ENCODE measurements at regions not wholly inside any gene's neighbourhood (a gene's known extent, or its start where the extent isn't known, plus 50 kb on each side); places are given as distances from the start of the nearest gene placed in this dataset.

DNA sequence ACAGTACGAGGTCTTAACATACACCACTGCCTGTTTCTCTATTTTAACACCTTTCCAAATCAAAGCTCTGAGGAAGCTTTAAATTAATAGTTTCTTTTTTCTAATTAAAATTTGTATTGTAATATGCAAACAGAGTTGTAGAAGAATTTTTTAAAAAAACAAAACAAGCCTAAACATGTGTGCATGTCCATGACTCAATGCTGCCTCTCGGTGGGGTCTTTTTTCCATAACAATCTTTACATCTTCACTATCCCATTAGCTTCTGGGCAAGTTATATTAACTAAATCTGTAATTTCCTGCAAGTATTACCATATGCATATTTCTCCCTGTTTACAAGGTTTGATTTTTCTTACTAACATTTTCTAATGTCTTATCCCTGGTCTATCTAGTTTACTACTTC lies 143.9 kb upstream of the NAV3 start:
- no peak for ATAC-seq (ENCODE audit: insufficient read depth, low read depth)
- Histone ChIP-seq H2AFZ (ENCODE audit: low read depth, low read length) (no peak overlapping the region), H3K27ac (ENCODE audit: low read length) (no peak overlapping the region), H3K9me3 (ENCODE audit: insufficient read depth, low read length, severe bottlenecking) (no peaks in the 10 kb centered on the region), H3K4me2 (ENCODE audit: insufficient read depth, low read length) (no peak overlapping the region), H3K36me3 (ENCODE audit: insufficient read depth, low read length) (no peaks in the 10 kb centered on the region), H3K27me3 (ENCODE audit: insufficient read depth, low read length, poor library complexity) (no peaks in the 10 kb centered on the region), H3K4me1 (ENCODE audit: insufficient read depth, low read length) (no peaks in the 10 kb centered on the region), H3K9ac (ENCODE audit: low read depth, low read length) (no peak overlapping the region), H3K79me2 (ENCODE audit: insufficient read depth, low read length) (no peaks in the 10 kb centered on the region), H4K20me1 (ENCODE audit: insufficient read depth, low read length) (no peaks in the 10 kb centered on the region), H3K4me3 (ENCODE audit: low read depth in 1 of 2, low read length in 2 of 2) (no peak overlapping the region)
- no peak for TF ChIP-seq EZH2 (IDR thresholded peaks at IDR 0.05; ENCODE audit: borderline replicate concordance, low read depth, low read length, severe bottlenecking)
- TF ChIP-seq, protein P1, sequence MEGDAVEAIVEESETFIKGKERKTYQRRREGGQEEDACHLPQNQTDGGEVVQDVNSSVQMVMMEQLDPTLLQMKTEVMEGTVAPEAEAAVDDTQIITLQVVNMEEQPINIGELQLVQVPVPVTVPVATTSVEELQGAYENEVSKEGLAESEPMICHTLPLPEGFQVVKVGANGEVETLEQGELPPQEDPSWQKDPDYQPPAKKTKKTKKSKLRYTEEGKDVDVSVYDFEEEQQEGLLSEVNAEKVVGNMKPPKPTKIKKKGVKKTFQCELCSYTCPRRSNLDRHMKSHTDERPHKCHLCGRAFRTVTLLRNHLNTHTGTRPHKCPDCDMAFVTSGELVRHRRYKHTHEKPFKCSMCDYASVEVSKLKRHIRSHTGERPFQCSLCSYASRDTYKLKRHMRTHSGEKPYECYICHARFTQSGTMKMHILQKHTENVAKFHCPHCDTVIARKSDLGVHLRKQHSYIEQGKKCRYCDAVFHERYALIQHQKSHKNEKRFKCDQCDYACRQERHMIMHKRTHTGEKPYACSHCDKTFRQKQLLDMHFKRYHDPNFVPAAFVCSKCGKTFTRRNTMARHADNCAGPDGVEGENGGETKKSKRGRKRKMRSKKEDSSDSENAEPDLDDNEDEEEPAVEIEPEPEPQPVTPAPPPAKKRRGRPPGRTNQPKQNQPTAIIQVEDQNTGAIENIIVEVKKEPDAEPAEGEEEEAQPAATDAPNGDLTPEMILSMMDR (IDR thresholded peaks at IDR 0.05; ENCODE audit: borderline replicate concordance, extremely low read depth, low read length, poor library complexity, severe bottlenecking) = no peak
- DNase-seq = no peak

DNA sequence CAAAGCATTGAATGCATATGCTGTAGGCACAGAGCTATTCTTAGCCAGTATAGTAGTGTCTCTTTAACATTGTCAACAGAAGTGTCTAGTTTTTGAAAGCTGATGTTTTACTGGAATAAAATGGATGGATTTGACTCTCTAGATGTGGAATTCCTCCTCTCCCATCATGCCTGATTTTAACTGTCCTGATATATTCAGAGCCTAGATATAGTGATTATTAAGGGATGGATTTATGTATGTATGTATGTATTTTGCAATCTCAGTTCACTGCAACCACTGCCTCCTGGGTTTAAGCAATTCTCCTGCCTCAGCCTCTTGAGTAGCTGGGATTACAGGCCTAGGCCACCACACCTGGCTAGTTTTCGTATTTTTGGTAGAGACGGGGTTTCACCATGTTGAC lies 144.8 kb upstream of the NAV3 start:
- H3K36me3 ChIP-seq (ENCODE audit: insufficient read depth, low read length) = no peaks in the 10 kb centered on the region
- ATAC-seq (ENCODE audit: insufficient read depth, low read depth) = no peak
- H2AFZ ChIP-seq (ENCODE audit: low read depth, low read length) = no peak overlapping the region
- H3K4me1 ChIP-seq (ENCODE audit: insufficient read depth, low read length) = no peaks in the 10 kb centered on the region
- H3K4me3 ChIP-seq (ENCODE audit: low read depth in 1 of 2, low read length in 2 of 2) = no peak overlapping the region
- no peaks in the 10 kb centered on the region for H3K79me2 ChIP-seq (ENCODE audit: insufficient read depth, low read length)
- TF ChIP-seq, protein P1 (IDR thresholded peaks at IDR 0.05; ENCODE audit: borderline replicate concordance, extremely low read depth, low read length, poor library complexity, severe bottlenecking) = no peak
- TF ChIP-seq EZH2 (IDR thresholded peaks at IDR 0.05; ENCODE audit: borderline replicate concordance, low read depth, low read length, severe bottlenecking) = no peak
- no peak overlapping the region for H3K4me2 ChIP-seq (ENCODE audit: insufficient read depth, low read length)
- no peak overlapping the region for H3K27ac ChIP-seq (ENCODE audit: low read length)
- H4K20me1 ChIP-seq (ENCODE audit: insufficient read depth, low read length) = no peaks in the 10 kb centered on the region
- no peak for DNase-seq
- no peaks in the 10 kb centered on the region for H3K27me3 ChIP-seq (ENCODE audit: insufficient read depth, low read length, poor library complexity)
- H3K9me3 ChIP-seq (ENCODE audit: insufficient read depth, low read length, severe bottlenecking) = no peaks in the 10 kb centered on the region
- no peak overlapping the region for H3K9ac ChIP-seq (ENCODE audit: low read depth, low read length)

DNA sequence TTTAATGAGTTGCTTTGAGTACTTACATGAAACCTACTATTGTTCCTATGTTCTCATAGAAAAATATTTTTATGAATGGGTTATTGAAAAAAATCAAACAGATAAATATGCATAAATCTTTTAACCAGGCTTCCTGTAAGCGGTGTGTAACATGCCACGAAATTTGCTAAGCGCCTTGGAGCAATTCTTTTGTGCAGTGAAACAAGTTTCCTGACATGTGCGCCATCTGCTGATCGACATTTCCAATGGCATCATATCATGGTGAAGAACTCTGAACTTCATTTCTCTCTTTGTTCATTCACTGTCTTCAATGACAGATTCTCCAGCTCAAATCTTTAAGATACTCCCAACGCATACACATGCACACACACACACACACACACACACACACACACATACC lies 145.6 kb upstream of the NAV3 start:
- H4K20me1 ChIP-seq (ENCODE audit: insufficient read depth, low read length) = no peaks in the 10 kb centered on the region
- H3K36me3 ChIP-seq (ENCODE audit: insufficient read depth, low read length) = no peaks in the 10 kb centered on the region
- DNase-seq (peak; percentile 27), ATAC-seq (ENCODE audit: insufficient read depth, low read depth) (peak; percentile 58; the same call in 1 of the 3 replicates)
- H3K27ac ChIP-seq (ENCODE audit: low read length) = no peak overlapping the region
- no peak overlapping the region for H3K4me3 ChIP-seq (ENCODE audit: low read depth in 1 of 2, low read length in 2 of 2)
- H2AFZ ChIP-seq (ENCODE audit: low read depth, low read length) = no peak overlapping the region
- H3K9ac ChIP-seq (ENCODE audit: low read depth, low read length) = no peak overlapping the region
- no peaks in the 10 kb centered on the region for H3K9me3 ChIP-seq (ENCODE audit: insufficient read depth, low read length, severe bottlenecking)
- no peaks in the 10 kb centered on the region for H3K27me3 ChIP-seq (ENCODE audit: insufficient read depth, low read length, poor library complexity)
- no peaks in the 10 kb centered on the region for H3K79me2 ChIP-seq (ENCODE audit: insufficient read depth, low read length)
- no peaks in the 10 kb centered on the region for H3K4me1 ChIP-seq (ENCODE audit: insufficient read depth, low read length)
- H3K4me2 ChIP-seq (ENCODE audit: insufficient read depth, low read length) = no peak overlapping the region
- no peak for TF ChIP-seq EZH2 (IDR thresholded peaks at IDR 0.05; ENCODE audit: borderline replicate concordance, low read depth, low read length, severe bottlenecking)
- TF ChIP-seq, protein P1 (IDR thresholded peaks at IDR 0.05; ENCODE audit: borderline replicate concordance, extremely low read depth, low read length, poor library complexity, severe bottlenecking) = peak; percentile 65

DNA sequence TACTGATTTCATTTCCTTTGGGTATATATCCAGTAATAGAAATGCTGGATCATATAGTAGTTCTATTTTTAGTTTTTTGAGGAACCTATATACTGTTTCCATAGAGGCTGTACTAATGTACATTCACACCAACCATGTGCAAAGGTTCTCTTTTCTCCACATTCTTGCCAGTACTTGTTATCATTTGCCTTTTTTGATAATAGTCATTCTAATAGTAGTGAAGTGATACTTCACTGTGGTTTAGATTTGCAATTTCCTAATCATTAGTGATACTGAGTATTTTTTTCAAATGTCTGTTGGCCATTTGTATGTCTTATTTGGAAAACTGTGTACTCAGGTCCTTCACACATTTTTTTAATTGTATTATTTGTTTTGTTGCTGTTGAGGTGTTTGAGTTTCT lies 148.2 kb upstream of the NAV3 start:
- no peak for DNase-seq
- TF ChIP-seq EZH2 (IDR thresholded peaks at IDR 0.05; ENCODE audit: borderline replicate concordance, low read depth, low read length, severe bottlenecking) = no peak
- TF ChIP-seq, protein P1 (IDR thresholded peaks at IDR 0.05; ENCODE audit: borderline replicate concordance, extremely low read depth, low read length, poor library complexity, severe bottlenecking) = no peak

More for the DNA sequence above, 148.2 kb upstream of the NAV3 start:
- H3K4me1 ChIP-seq (ENCODE audit: insufficient read depth, low read length) = no peaks in the 10 kb centered on the region
- no peak overlapping the region for H3K4me2 ChIP-seq (ENCODE audit: insufficient read depth, low read length)
- ATAC-seq (ENCODE audit: insufficient read depth, low read depth) = no peak
- H3K27ac ChIP-seq (ENCODE audit: low read length) = no peak overlapping the region
- H3K79me2 ChIP-seq (ENCODE audit: insufficient read depth, low read length) = no peaks in the 10 kb centered on the region
- no peaks in the 10 kb centered on the region for H3K9me3 ChIP-seq (ENCODE audit: insufficient read depth, low read length, severe bottlenecking)
- H4K20me1 ChIP-seq (ENCODE audit: insufficient read depth, low read length) = no peaks in the 10 kb centered on the region
- no peak overlapping the region for H3K9ac ChIP-seq (ENCODE audit: low read depth, low read length)
- no peaks in the 10 kb centered on the region for H3K27me3 ChIP-seq (ENCODE audit: insufficient read depth, low read length, poor library complexity)
- no peak overlapping the region for H3K4me3 ChIP-seq (ENCODE audit: low read depth in 1 of 2, low read length in 2 of 2)
- no peaks in the 10 kb centered on the region for H3K36me3 ChIP-seq (ENCODE audit: insufficient read depth, low read length)
- no peak overlapping the region for H2AFZ ChIP-seq (ENCODE audit: low read depth, low read length)
